A549 (cell line): ENCODE measurements at regions not wholly inside any gene's neighbourhood (a gene's known extent, or its start where the extent isn't known, plus 50 kb on each side); places are given as distances from the start of the nearest gene placed in this dataset.

Experiments
- ATAC-seq, 2 experiments: fragments of 200-7000 bp in 1 of 2; fragments of >200 bp in 1 of 2; cut with Nextera tagmentation in 1 of 2; cut with Tn5 transposase in 1 of 2; 3 replicates each; pipeline versions ENCODE4 v1.8.0 to v1.9.1; 2018 to 2020; ENCODE audit warnings: mild to moderate bottlenecking in 1 of 2, moderate library complexity in 1 of 2
- CTCF ChIA-PET: fragments of 300-600 bp; sonication (Branson Sonifier 250); formaldehyde crosslinking; extraction: SDS; loops from one replicate; lab custom pipeline; 2021; ENCODE audit warnings: antibody characterized with exemption, inconsistent platforms; lab: Yijun Ruan, JAX
- POLR2A ChIA-PET: fragments of 350-600 bp; formaldehyde crosslinking; extraction: SDS; loops from one replicate; lab custom pipeline; 2021; ENCODE audit warnings: antibody characterized with exemption, inconsistent platforms; lab: Yijun Ruan, JAX
- DNase-seq, 2 experiments: peaks; one replicate each; pipeline versions ENCODE4 v3.0.0 to v3.0.0-alpha.2; 2011 to 2016; ENCODE audit warnings: low read depth in 1 of 2, low spot score in 1 of 2
- FAIRE-seq: peaks from 2 replicates; lab custom pipeline; 2011; peaks lifted over from hg19 to GRCh38; lab: Jason Lieb, UNC
- H3K27ac ChIP-seq, 2 experiments: fragments of >200 bp; sonication (Bioruptor Twin); formaldehyde crosslinking; 3 replicates each; pipeline ENCODE4 v1.5.1; 2016 to 2017
- H3K4me1 ChIP-seq: fragments of >200 bp; sonication (Bioruptor Twin); formaldehyde crosslinking; 3 replicates; pipeline ENCODE4 v1.6.1; 2016
- H3K4me2 ChIP-seq: fragments of >200 bp; sonication (Bioruptor Twin); formaldehyde crosslinking; 3 replicates; pipeline ENCODE4 v1.6.1; 2016
- H3K4me3 ChIP-seq: fragments of >200 bp; sonication (Bioruptor Twin); formaldehyde crosslinking; 3 replicates; pipeline ENCODE4 v1.5.1; 2016
- H3K9me3 ChIP-seq: fragments of >200 bp; sonication (Bioruptor Twin); formaldehyde crosslinking; 3 replicates; pipeline ENCODE4 v1.6.1; 2016
- ATOH8 ChIP-seq: fragments of 250-450 bp; sonication (Bioruptor Pico); IDR thresholded peaks from 2 replicates; pipeline ENCODE4 v1.5.0; 2020; ENCODE audit warnings: low read depth, mild to moderate bottlenecking, moderate library complexity
- BCL3 ChIP-seq: fragments of >200 bp; sonication (Bioruptor Twin); formaldehyde crosslinking; IDR thresholded peaks from 3 replicates; pipeline ENCODE4 v1.6.1; 2016
- BHLHE40 ChIP-seq: IDR thresholded peaks from 2 replicates; pipeline ENCODE4 v1.6.1; 2012; ENCODE audit warnings: low read depth, low read length, inconsistent platforms
- CHD2 ChIP-seq: fragments of 150-350 bp; IDR thresholded peaks from 2 replicates; pipeline ENCODE4 v1.6.1; 2014; ENCODE audit warnings: low read length; ENCODE audit not compliant: partially characterized antibody
- CHD4 ChIP-seq: fragments of 200-600 bp; sonication (generic); IDR thresholded peaks from 2 replicates; pipeline ENCODE4 v1.6.1; 2016; ENCODE audit warnings: antibody characterized with exemption, mild to moderate bottlenecking, borderline replicate concordance
- CTCF ChIP-seq: fragments of >200 bp; sonication (Bioruptor Twin); formaldehyde crosslinking; IDR thresholded peaks from 3 replicates; pipeline ENCODE4 v1.5.1; 2016
- E2F6 ChIP-seq: IDR thresholded peaks from 2 replicates; pipeline ENCODE4 v1.6.1; 2012; ENCODE audit warnings: low read depth, borderline replicate concordance
- FOSB ChIP-seq: fragments of 250-450 bp; sonication (Bioruptor Pico); IDR thresholded peaks from 2 replicates; pipeline ENCODE4 v1.5.0; 2020; ENCODE audit warnings: mild to moderate bottlenecking, moderate library complexity
- HES2 ChIP-seq: fragments of >200 bp; sonication (Bioruptor Twin); formaldehyde crosslinking; IDR thresholded peaks from 2 replicates; pipeline ENCODE4 v1.6.1; 2016
- HOXB5 ChIP-seq: fragments of 250-450 bp; sonication (Bioruptor Pico); IDR thresholded peaks from 2 replicates; pipeline ENCODE4 v1.5.0; 2020; ENCODE audit warnings: mild to moderate bottlenecking, moderate library complexity
- JUNB ChIP-seq: fragments of >200 bp; sonication (Bioruptor Twin); formaldehyde crosslinking; IDR thresholded peaks from 2 replicates; pipeline ENCODE4 v1.6.1; 2016
- KDM1A ChIP-seq: fragments of 200-600 bp; sonication (generic); IDR thresholded peaks from 2 replicates; pipeline ENCODE4 v1.6.1; 2016; ENCODE audit warnings: low read depth, mild to moderate bottlenecking
- MAFK ChIP-seq: fragments of 450-650 bp; IDR thresholded peaks from 2 replicates; pipeline ENCODE4 v1.6.1; 2014; ENCODE audit not compliant: partially characterized antibody
- MAX ChIP-seq: IDR thresholded peaks from 2 replicates; pipeline ENCODE4 v1.6.1; 2012
- MAZ ChIP-seq: fragments of 150-350 bp; IDR thresholded peaks from 2 replicates; pipeline ENCODE4 v1.6.1; 2014; ENCODE audit warnings: antibody characterized with exemption, low read depth, low read length, borderline replicate concordance
- PBX3 ChIP-seq: IDR thresholded peaks from 2 replicates; pipeline ENCODE4 v1.6.1; 2012
- PHF8 ChIP-seq: fragments of 200-600 bp; sonication (generic); IDR thresholded peaks from 2 replicates; pipeline ENCODE4 v1.6.1; 2016; ENCODE audit warnings: low read depth, mild to moderate bottlenecking, antibody characterized with exemption, moderate library complexity, borderline replicate concordance
- POLR2A ChIP-seq: IDR thresholded peaks from 2 replicates; pipeline ENCODE4 v1.6.1; 2012; ENCODE audit warnings: mild to moderate bottlenecking, low read length
- POLR2AphosphoS2 ChIP-seq: conservative IDR thresholded peaks from 2 replicates; pipeline ENCODE4 v1.6.1; 2012; ENCODE audit warnings: low read length, improper control_type of control experiment, inconsistent platforms
- RAD21 ChIP-seq, 2 experiments: fragments of >200 bp in 1 of 2; sonication (Bioruptor Twin) in 1 of 2; formaldehyde crosslinking in 1 of 2; IDR thresholded peaks in 1 of 2; conservative IDR thresholded peaks in 1 of 2; 2 replicates in 1 of 2; 3 replicates in 1 of 2; pipeline ENCODE4 v1.6.1; 2012 to 2018; ENCODE audit warnings: inconsistent platforms in 1 of 2
- RCOR1 ChIP-seq: fragments of 150-350 bp; IDR thresholded peaks from 2 replicates; pipeline ENCODE4 v1.6.1; 2014; ENCODE audit warnings: antibody characterized with exemption, low read length, low read depth
- RFX5 ChIP-seq: fragments of 450-650 bp; IDR thresholded peaks from 2 replicates; pipeline ENCODE4 v1.7.1; 2014; ENCODE audit warnings: antibody characterized with exemption, mild to moderate bottlenecking, moderate library complexity
- RNF2 ChIP-seq: fragments of 200-600 bp; sonication (generic); IDR thresholded peaks from 2 replicates; pipeline ENCODE4 v1.6.1; 2016; ENCODE audit warnings: low read depth, mild to moderate bottlenecking, antibody characterized with exemption, moderate library complexity, borderline replicate concordance
- SMC3 ChIP-seq: fragments of >200 bp; sonication (Bioruptor Twin); formaldehyde crosslinking; IDR thresholded peaks from 3 replicates; pipeline ENCODE4 v1.6.1; 2018; ENCODE audit warnings: inconsistent platforms
- TFCP2L1 ChIP-seq: fragments of 250-450 bp; sonication (Bioruptor Pico); IDR thresholded peaks from 2 replicates; pipeline ENCODE4 v1.5.0; 2021; ENCODE audit warnings: mild to moderate bottlenecking
- TP53 ChIP-seq: fragments of 250-450 bp; sonication (Bioruptor Pico); IDR thresholded peaks from 2 replicates; pipeline ENCODE4 v1.5.0; 2021; ENCODE audit warnings: mild to moderate bottlenecking, moderate library complexity
- ZFP36 ChIP-seq: fragments of 450-650 bp; IDR thresholded peaks from 2 replicates; pipeline ENCODE4 v1.6.1; 2014; ENCODE audit warnings: borderline replicate concordance; ENCODE audit not compliant: partially characterized antibody
- ZNF302 ChIP-seq: fragments of 250-450 bp; sonication (Bioruptor Pico); IDR thresholded peaks from 2 replicates; pipeline ENCODE4 v1.9.0; 2021; ENCODE audit warnings: inconsistent platforms, mild to moderate bottlenecking, moderate library complexity
- WGBS: methylation state at CpG from one replicate; pipeline ENCODE4 v1.1.6; 2017; ENCODE audit errors: missing lambda C conversion rate; 5-methylcytosine and 5-hydroxymethylcytosine counted together

- 77% methylated on average over 3 of the region's 3 CpGs for WGBS
- FAIRE-seq (no peak), DNase-seq (no peak), ATAC-seq (no peak)
- ChIA-PET POLR2A (no interaction called here), CTCF (no interaction called here)
- Histone ChIP-seq H3K4me3 (no peak overlapping the region), H3K4me1 (no peaks in the 10 kb centered on the region), H3K27ac (no peak overlapping the region), H3K4me2 (no peak overlapping the region), H3K9me3 (peaks cover 14% of the 10 kb centered on the region)
- no peak for TF ChIP-seq RAD21 (conservative IDR thresholded peaks at IDR 0.05 in 1 of 2, IDR thresholded peaks at IDR 0.05 in 1 of 2)
- TF ChIP-seq FOSB (CRISPR knock-in tag), result no peak
- no peak for TF ChIP-seq MAFK
- no peak for TF ChIP-seq POLR2A
- no peak for TF ChIP-seq SMC3
- TF ChIP-seq ZNF302 (CRISPR knock-in tag), result no peak
- no peak for TF ChIP-seq PHF8
- TF ChIP-seq TFCP2L1 (CRISPR knock-in tag), result no peak
- no peak for TF ChIP-seq TP53 (CRISPR knock-in tag)
- TF ChIP-seq ZFP36, result no peak
- TF ChIP-seq PBX3, result no peak
- TF ChIP-seq JUNB, result no peak
- no peak for TF ChIP-seq RFX5
- TF ChIP-seq POLR2AphosphoS2, result no peak
- no peak for TF ChIP-seq HES2
- TF ChIP-seq CHD4, result no peak
- TF ChIP-seq CHD2, result no peak
These were observed 54.9 kb upstream of the CYP1B1 start for GRCh38 chr2:38130876-38131275.

- TF ChIP-seq ZNF302 (CRISPR knock-in tag) (no peak), HOXB5 (CRISPR knock-in tag) (no peak), MAZ (no peak), RFX5 (no peak), CHD2 (no peak)
- TF ChIP-seq, all 56 proteins: peak for 0
- ChIA-PET CTCF (no interaction called here), POLR2A (no interaction called here)
- no peaks in the 10 kb centered on the region for H3K4me1 ChIP-seq
- H3K4me3 ChIP-seq, result no peak overlapping the region
- 71% methylated on average over 3 of the region's 3 CpGs for WGBS
- H3K4me2 ChIP-seq, result no peak overlapping the region
- DNase-seq, result no peak
- no peak for FAIRE-seq
- no peak for ATAC-seq
- H3K9me3 ChIP-seq, result peaks cover 14% of the 10 kb centered on the region
- no peak overlapping the region for H3K27ac ChIP-seq
These were observed 54.0 kb upstream of the CYP1B1 start for GRCh38 chr2:38129987-38130386.

GRCh38 chr2:38129481-38129880, 53.5 kb upstream of the CYP1B1 start:
- Histone ChIP-seq H3K4me1 (no peaks in the 10 kb centered on the region), H3K4me3 (no peak overlapping the region), H3K27ac (no peak overlapping the region), H3K4me2 (no peak overlapping the region), H3K9me3 (peaks cover 14% of the 10 kb centered on the region)
- POLR2A ChIA-PET, result no interaction called here
- ATAC-seq (no peak), FAIRE-seq (no peak), DNase-seq (no peak)
- WGBS, result 57% methylated on average over 1 of the region's 1 CpG
- CTCF ChIA-PET, result interaction anchor here (0.9 kb wide), 1 partner anchor 145 kb away, joined by 4 read pairs; no protein-coding TSS in a partner anchor
- TF ChIP-seq BHLHE40 (no peak), ATOH8 (CRISPR knock-in tag) (no peak), RNF2 (no peak), MAX (no peak), RCOR1 (no peak), CHD4 (no peak), KDM1A (no peak), BCL3 (no peak), POLR2A (no peak), CTCF (no peak), PBX3 (no peak), E2F6 (no peak)
